IMR-90 (cell line): ENCODE measurements at regions not wholly inside any gene's neighbourhood (a gene's known extent, or its start where the extent isn't known, plus 50 kb on each side); places are given as distances from the start of the nearest gene placed in this dataset.

Experiments used
- CEBPB ChIP-seq: IDR thresholded peaks from 2 replicates; pipeline ENCODE4 v1.6.1; 2012; ENCODE audit warnings: low read depth, low read length, improper control_type of control experiment
- MAZ ChIP-seq: IDR thresholded peaks from 2 replicates; pipeline ENCODE4 v1.6.1; 2012; ENCODE audit warnings: low read depth, mild to moderate bottlenecking, low read length, improper control_type of control experiment, moderate library complexity, borderline replicate concordance
- MXI1 ChIP-seq: IDR thresholded peaks from 2 replicates; pipeline ENCODE4 v1.6.1; 2012; ENCODE audit warnings: low read depth, mild to moderate bottlenecking, low read length, moderate library complexity, borderline replicate concordance
- POLR2A ChIP-seq: IDR thresholded peaks from 2 replicates; pipeline ENCODE4 v1.6.1; 2012; ENCODE audit warnings: mild to moderate bottlenecking, low read depth, low read length
- RAD21 ChIP-seq: IDR thresholded peaks from 2 replicates; pipeline ENCODE4 v1.6.1; 2012; ENCODE audit warnings: low read length, improper control_type of control experiment
- SMC3 ChIP-seq: fragments of 150-350 bp; IDR thresholded peaks from 2 replicates; pipeline ENCODE4 v1.6.1; 2016; ENCODE audit warnings: low read depth, mild to moderate bottlenecking, antibody characterized with exemption, low read length, moderate library complexity
- TF ChIP-seq, protein P1 (sequence below): conservative IDR thresholded peaks from 2 replicates; pipeline ENCODE4 v1.5.1; 2012; ENCODE audit warnings: mild to moderate bottlenecking, low read depth, low read length, improper control_type of control experiment
- TF ChIP-seq, protein P2 (sequence below): fragments of 150-350 bp; IDR thresholded peaks from 2 replicates; pipeline ENCODE4 v1.6.1; 2016; ENCODE audit warnings: low read depth, mild to moderate bottlenecking, low read length, moderate library complexity, borderline replicate concordance

DNA sequence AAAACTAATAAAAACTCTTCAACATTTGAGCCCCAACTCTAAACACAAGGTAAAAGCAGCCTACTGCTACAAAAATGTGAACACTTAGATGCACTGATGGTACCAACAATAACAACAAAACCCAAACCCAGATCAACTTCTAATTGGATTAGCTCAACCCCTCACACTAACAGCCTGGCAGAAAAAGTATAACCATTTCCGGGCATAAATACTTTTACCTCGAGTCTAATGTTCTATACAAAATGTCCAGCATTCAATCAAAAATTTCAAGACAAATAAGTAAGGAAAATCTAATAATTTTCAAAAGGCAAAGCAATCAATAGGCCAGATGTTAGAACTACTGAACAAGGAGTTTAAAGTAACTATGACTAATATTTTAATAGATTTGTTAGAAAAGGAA, 303.3 kb downstream of the ARRDC4 start:
- TF ChIP-seq, protein P1, sequence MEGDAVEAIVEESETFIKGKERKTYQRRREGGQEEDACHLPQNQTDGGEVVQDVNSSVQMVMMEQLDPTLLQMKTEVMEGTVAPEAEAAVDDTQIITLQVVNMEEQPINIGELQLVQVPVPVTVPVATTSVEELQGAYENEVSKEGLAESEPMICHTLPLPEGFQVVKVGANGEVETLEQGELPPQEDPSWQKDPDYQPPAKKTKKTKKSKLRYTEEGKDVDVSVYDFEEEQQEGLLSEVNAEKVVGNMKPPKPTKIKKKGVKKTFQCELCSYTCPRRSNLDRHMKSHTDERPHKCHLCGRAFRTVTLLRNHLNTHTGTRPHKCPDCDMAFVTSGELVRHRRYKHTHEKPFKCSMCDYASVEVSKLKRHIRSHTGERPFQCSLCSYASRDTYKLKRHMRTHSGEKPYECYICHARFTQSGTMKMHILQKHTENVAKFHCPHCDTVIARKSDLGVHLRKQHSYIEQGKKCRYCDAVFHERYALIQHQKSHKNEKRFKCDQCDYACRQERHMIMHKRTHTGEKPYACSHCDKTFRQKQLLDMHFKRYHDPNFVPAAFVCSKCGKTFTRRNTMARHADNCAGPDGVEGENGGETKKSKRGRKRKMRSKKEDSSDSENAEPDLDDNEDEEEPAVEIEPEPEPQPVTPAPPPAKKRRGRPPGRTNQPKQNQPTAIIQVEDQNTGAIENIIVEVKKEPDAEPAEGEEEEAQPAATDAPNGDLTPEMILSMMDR, result no peak
- TF ChIP-seq MAZ, result no peak
- no peak for TF ChIP-seq MXI1
- TF ChIP-seq, protein P2, sequence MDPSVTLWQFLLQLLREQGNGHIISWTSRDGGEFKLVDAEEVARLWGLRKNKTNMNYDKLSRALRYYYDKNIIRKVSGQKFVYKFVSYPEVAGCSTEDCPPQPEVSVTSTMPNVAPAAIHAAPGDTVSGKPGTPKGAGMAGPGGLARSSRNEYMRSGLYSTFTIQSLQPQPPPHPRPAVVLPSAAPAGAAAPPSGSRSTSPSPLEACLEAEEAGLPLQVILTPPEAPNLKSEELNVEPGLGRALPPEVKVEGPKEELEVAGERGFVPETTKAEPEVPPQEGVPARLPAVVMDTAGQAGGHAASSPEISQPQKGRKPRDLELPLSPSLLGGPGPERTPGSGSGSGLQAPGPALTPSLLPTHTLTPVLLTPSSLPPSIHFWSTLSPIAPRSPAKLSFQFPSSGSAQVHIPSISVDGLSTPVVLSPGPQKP, result no peak
- no peak for TF ChIP-seq POLR2A
- TF ChIP-seq SMC3, result no peak
- no peak for TF ChIP-seq RAD21
- no peak for TF ChIP-seq CEBPB
